22Rv1 (cell line): ENCODE measurements at regions not wholly inside any gene's neighbourhood (a gene's known extent, or its start where the extent isn't known, plus 50 kb on each side); places are given as distances from the start of the nearest gene placed in this dataset.

ENCODE experiments used
- CTCF ChIP-seq: fragments of 450-650 bp; IDR thresholded peaks from 2 replicates; pipeline ENCODE4 v1.5.1; 2017; ENCODE audit warnings: mild to moderate bottlenecking
- ZFX ChIP-seq: fragments of 450-650 bp; IDR thresholded peaks from 2 replicates; pipeline ENCODE4 v1.6.1; 2017; ENCODE audit warnings: antibody characterized with exemption, borderline replicate concordance

- TF ChIP-seq CTCF (no peak), ZFX (no peak)
Measured at GRCh38 chr2:8546612-8547283, 135.1 kb upstream of the ID2 start.
